DLD1 (cell line): ENCODE measurements at regions not wholly inside any gene's neighbourhood (a gene's known extent, or its start where the extent isn't known, plus 50 kb on each side); places are given as distances from the start of the nearest gene placed in this dataset.

ENCODE experiments used
- in situ Hi-C: cut with HindIII; loops from 2 replicates; pipeline ENCODE4 v1.10.0; 2017; ENCODE audit warnings: low sequenced_read_pairs

DNA sequence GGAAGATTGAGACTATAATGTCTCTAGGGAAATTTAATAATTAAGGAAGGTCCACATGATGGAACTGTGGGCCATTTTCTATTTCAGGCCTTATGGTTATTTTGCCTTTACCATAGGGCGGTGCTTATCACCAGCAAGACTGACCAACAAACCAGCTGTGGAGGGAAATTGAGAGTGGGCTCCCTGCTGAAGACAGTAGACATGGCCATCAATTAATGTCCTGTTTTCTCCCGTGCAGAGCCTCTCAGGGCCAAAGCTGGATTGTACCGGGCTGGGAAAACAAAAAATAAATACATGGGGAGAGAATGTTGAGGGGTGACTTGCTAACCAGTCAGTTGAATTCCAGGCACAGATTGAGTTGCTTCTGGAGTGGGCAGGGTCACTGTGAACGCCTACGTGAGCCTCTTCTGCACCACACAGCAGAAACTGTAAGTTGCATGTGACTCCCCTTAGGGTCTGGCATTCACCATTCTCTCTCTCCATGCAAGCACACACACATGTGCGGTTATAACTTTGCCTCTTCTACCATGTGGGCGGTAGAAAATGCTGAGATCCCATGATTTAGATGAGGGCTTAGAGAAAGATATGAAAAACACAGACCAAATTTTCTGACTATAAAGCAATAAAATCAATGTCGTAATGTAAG lies 128.5 kb downstream of the COPS8 start:
- in situ Hi-C loops: no loop called here

DNA sequence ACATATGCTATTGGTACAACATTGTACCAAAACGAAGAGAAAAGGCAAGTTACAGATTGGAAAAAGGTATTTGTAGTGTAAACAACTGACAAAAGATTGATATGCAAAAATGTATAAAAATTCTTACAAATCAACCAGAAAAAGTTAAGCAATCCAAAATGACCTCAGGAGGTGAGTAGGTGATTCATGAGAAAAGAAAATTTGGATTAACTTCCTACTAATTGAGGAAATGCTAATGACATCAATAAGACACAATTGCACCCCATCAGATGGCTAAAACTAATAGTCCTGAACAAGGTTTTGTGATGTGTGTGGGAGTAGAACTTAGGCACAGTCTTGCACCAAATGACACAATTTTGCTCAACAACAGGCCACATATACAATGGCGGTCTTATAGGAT lies 129.3 kb downstream of the COPS8 start:
- in situ Hi-C loops: no loop called here

- in situ Hi-C loops: no loop called here
Observed at GRCh38 chr2:237217995-237218616, 132.4 kb downstream of the COPS8 start.

GRCh38 chr2:237218756-237219155 lies 133.1 kb downstream of the COPS8 start:
- in situ Hi-C loops: no loop called here

- in situ Hi-C loops: no loop called here
Observed at GRCh38 chr2:237219826-237220225, 134.1 kb downstream of the COPS8 start.

DNA sequence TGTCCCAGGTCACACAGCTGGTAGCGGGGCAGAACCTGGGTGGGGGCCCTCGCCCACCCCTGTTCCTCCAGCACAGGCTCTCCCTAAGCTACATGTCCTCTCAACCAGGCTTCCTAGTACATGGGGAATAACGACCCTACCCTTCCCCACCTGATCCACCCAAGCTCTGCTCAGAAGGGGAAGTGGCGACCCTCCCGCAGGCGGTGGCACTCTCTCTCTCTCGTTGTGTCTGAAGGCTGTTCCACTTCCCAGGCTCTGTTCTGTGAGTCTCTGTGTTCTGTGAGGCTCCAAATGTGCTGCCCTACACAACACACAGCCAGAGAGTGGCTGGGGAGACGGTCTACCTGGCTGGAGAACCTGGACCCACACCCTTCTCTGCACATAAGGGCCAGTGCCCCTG lies 135.8 kb downstream of the COPS8 start:
- in situ Hi-C loops: no loop called here

DNA sequence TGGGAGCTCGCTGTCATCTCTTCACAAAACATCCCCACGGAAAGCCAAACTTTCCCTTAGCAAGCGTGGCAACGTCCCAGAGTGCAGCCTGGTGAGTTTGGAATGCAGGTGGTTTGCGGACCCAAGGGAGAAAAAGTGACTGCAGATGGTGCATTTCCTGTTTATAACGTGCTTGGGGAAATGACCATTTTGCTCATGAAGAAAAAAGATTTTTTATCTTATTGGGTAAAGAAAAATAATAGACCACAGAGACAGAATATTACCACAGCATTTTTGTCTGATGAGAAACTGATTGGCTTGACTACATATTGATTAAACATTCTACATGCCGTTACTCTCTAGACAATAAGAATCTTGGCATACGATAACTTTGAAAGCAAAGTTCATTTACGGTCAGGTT lies 136.5 kb downstream of the COPS8 start:
- in situ Hi-C loops: no loop called here

DNA sequence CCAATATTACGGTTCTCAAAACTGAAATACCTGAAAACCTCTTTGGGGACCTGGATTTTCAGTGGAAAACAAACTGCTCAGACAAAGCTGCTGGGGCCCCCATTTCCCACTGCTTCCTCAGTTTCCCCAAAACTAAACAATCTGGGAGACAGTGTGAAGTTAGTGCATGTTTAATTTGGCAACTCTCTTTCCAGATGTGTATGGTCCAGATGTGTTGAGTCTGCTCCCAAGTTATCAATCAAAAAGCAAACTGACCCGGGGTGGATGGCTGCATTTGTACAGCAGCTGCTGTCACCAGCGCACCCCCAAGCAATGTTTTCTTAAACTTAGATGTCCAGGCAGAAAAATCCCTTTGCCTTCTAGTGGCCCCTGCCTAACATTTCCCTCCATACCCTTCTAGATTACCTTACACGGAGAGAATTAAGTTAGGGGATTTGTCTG lies 136.9 kb downstream of the COPS8 start:
- in situ Hi-C loops: no loop called here

DNA sequence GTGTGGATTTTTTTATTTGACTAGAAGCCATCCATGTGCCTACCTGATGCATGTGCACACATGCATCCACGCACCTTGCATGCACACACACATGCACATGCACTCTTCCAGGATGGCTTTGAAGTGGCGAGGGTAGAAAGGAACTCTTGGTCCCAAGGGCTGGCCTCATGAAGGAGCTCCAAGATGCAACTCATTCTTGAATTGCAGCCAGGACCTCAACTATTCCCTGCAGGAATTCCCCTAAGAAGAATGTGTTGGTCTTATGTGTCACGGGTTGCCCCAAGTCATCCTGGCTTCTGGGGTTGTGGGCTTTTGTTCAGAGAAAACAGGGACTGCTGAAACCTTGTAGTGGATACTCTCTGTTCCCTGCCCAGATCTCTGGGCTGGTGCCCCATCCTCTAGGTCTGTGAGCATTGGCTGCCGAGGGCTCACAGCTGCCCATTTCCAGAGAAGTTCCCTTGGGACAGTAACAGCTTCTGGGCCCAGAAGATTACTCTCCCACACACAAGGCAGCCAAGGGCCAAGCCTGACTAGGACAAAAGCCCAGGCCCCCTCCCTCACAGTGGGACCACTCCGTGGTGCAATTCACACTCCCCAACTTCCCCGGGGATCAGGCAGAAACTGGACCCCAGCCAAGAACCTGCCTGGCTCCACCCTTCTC lies 137.6 kb downstream of the COPS8 start:
- in situ Hi-C loops: no loop called here

DNA sequence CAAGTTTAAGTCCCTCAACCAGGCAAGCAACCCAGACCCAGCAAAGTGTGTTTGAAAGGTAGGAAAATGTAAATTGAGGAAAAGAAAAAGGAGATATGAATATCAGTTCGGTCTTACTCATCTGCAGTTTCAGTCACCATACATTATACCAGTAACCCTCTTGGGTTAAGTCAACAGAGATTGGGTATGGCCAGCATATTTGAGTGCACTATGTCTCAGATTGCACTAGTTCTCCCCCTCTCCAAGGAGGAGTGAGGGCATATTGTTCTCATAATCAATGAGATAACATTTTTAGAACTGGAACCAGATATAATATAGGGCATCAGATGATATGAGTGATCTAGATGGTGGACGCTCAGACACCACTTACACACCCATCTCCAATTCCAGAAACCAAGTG lies 141.5 kb downstream of the COPS8 start:
- in situ Hi-C loops: no loop called here

GRCh38 chr2:237227592-237228280 lies 142.0 kb downstream of the COPS8 start:
- in situ Hi-C loops: no loop called here

- in situ Hi-C loops: no loop called here
Observed at GRCh38 chr2:237228281-237228625, 142.6 kb downstream of the COPS8 start.

DNA sequence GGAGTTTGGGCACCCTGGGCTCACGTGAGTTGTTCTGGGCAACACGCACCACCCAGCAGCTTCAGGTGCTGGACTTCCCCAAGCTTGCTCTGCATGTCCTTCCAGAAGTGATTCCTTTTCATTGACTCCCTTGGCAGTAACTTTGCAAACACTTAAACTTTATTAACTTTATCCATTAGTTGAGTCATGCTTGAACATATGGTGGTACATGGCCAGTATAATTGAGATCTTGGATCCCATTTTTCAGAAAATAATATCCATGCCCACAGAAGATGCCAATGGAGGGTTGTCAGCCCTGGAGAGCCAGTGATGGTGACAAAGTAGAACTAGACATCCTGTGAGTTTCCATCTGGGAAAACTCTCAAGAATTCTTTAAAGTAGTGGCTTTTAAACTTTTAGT lies 144.2 kb downstream of the COPS8 start:
- in situ Hi-C loops: loop anchor here (10.0 kb wide), 2 partner anchors 65 to 145 kb away; partner anchors contain the start of gene COPS8

GRCh38 chr2:237230355-237230754 lies 144.7 kb downstream of the COPS8 start:
- in situ Hi-C loops: loop anchor here (10.0 kb wide), 2 partner anchors 64 to 146 kb away; partner anchors contain the start of gene COPS8

GRCh38 chr2:237231593-237231992 lies 145.9 kb downstream of the COPS8 start:
- in situ Hi-C loops: loop anchor here (10.0 kb wide), 2 partner anchors 63 to 147 kb away; partner anchors contain the start of gene COPS8

- in situ Hi-C loops: loop anchor here (10.0 kb wide), 2 partner anchors 63 to 147 kb away; partner anchors contain the start of gene COPS8
Observed at GRCh38 chr2:237232166-237232565, 146.5 kb downstream of the COPS8 start.

DNA sequence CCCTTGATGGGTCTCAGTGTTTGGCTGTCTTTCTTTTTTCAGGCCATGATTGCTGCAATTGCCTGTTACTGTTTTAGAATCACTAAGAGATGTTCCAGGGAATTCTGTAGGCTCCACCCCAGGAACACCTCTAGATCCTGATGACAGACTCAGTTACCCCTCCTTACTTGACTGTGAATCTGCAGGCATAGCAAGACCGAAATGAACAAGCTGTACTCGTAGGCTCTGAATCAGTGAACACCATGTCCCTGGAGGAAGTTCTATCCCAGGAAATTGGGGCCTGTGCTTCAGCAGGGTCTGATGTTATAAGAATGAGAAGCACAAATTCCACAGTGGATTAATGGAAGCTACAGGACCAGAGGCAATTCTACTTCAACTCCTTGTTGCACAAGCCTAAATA lies 148.6 kb downstream of the COPS8 start:
- in situ Hi-C loops: loop anchor here (10.0 kb wide), 2 partner anchors 61 to 149 kb away; partner anchors contain the start of gene COPS8

- in situ Hi-C loops: loop anchor here (10.0 kb wide), 2 partner anchors 59 to 151 kb away; partner anchors contain the start of gene COPS8
Observed at GRCh38 chr2:237235383-237236095, 149.8 kb downstream of the COPS8 start.

- in situ Hi-C loops: loop anchor here (10.0 kb wide), 2 partner anchors 59 to 151 kb away; partner anchors contain the start of gene COPS8
Observed at GRCh38 chr2:237236188-237236587, 150.5 kb downstream of the COPS8 start.

- in situ Hi-C loops: loop anchor here (10.0 kb wide), 2 partner anchors 57 to 153 kb away; partner anchors contain the start of gene COPS8
Observed at GRCh38 chr2:237238249-237238648, 152.6 kb downstream of the COPS8 start.
